CD4-positive, alpha-beta T cell treated with Interleukin-6 for 4 hours (primary cell): ENCODE measurements at regions not wholly inside any gene's neighbourhood (a gene's known extent, or its start where the extent isn't known, plus 50 kb on each side); places are given as distances from the start of the nearest gene placed in this dataset.

Experiments
- DNase-seq: peaks from one replicate; pipeline ENCODE4 v3.0.0-alpha.2; 2020; ENCODE audit warnings: mixed read lengths

GRCh38 chrX:39150621-39151020, 349.4 kb downstream of the MID1IP1 start:
- DNase-seq = no peak

DNA sequence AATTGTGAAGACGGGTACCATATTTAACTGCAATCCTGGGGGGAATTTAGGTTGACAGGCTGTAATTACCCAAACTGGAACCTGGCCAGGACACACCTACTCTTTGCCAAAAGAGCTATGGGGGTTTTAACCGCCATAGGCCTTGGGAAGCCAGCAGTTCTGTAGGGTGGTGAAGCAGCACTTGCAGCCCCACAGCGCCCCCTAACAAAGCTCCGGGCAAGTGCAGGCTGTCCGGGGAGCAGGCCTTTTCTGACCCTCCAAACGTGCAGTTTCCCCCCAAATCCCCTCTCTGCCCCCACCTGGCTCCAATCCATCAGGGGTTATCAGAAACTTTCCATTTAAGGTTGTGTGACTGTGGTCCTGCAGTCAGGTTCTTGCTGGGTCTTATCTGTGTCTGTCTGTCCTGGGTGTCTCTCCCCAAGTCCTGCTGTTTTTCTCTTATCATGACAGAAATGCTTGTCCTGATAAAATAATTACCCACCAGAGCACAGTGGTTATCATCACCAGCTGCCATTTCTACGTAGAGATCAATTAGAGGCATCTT, 350.9 kb downstream of the MID1IP1 start:
- DNase-seq = peak; percentile 23

DNA sequence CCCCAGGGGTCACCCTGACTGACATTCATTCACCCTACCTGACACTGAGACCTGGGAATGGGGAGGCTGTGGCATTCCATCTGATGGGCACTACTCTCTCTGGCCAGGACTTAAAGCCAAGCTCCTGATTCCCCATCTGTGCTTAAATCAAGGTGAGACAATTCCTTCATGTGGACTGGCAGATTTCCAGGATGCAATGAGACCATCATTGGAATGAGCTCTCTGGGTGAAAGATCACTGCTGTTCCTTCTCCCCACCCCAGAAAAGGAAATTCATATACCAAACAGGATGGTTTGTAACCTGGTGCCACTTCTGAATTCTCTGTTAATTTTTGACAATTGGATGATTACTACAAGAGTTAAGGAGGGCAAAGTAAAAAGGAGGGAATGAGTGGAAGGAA, 354.8 kb downstream of the MID1IP1 start:
- no peak for DNase-seq

- DNase-seq = no peak
Measured at GRCh38 chrX:39157006-39157405, 355.7 kb downstream of the MID1IP1 start.

- no peak for DNase-seq
Measured at GRCh38 chrX:39157796-39158195, 356.5 kb downstream of the MID1IP1 start.

GRCh38 chrX:39158801-39159657, 357.8 kb downstream of the MID1IP1 start:
- DNase-seq = no peak

DNA sequence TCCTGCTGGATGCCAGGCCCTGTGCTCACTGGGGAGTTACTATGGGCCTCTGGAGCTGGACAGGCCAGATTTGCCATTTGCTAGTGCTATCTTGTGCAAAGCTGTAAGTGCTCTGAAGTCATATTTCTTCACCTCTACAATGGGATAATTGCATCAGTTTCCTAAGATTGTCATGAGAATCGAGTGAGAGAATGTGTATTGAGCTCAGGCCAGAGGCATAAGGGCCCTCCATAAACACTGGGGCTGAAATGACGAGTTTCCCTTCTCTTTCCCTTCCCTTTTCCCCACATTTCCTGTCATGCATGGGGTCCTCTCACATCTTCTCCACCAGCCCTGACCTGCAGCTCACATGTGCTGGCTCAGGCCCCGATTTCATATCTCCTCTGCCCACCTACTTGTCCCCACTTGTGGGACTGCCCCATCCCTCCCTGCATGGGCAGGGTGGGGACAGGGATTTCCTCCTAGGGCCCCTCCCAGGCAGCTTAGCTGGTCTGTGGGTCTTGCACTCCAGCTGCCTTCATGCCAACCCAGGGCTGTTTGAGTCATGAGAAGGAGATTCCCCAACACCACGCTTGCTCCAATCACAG, 358.8 kb downstream of the MID1IP1 start:
- no peak for DNase-seq

- DNase-seq = no peak
Measured at GRCh38 chrX:39161611-39162255, 360.5 kb downstream of the MID1IP1 start.

GRCh38 chrX:39162322-39162735, 361.1 kb downstream of the MID1IP1 start:
- DNase-seq = peak; percentile 60

GRCh38 chrX:39163581-39164126, 362.4 kb downstream of the MID1IP1 start:
- no peak for DNase-seq

DNA sequence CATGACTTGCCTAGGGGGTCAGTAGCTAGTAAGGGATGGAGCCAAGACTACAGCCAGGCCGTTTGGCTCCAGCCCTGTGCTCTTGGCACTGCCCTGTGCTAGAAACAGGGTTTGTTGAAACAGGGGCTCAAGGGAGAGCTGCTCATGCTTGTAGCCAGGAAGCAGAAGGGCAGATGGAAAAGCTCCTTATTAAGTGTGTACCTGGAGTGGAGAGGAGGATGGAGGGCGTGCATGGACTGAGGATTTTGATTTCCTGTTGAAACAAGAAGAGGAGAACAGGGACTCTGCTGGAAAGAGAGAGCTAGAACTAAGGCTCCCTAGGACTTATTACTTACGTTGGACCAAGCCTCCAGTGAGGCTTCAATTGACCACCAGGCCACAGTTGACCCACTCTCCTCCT, 363.0 kb downstream of the MID1IP1 start:
- no peak for DNase-seq

DNA sequence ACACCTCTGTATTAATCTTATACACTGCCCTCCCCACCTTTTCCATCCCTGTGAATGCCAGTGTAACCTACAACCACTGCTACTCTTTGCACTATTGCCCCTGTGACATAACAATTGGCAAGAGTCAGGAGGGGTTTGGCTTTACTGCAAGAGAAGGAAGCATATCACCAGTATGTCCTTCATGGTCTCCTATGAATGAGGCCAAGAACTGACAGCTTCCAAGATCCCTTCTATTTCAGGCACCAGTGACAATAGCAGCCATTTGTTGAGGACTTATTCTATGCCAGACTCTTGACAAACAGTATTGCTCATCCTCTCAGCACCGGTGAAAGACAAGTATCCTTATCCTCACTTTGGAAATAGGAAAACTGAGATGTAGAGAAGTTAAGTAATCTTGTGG, 363.9 kb downstream of the MID1IP1 start:
- DNase-seq = no peak

GRCh38 chrX:39165773-39166172, 364.5 kb downstream of the MID1IP1 start:
- no peak for DNase-seq

GRCh38 chrX:39167791-39168190, 366.5 kb downstream of the MID1IP1 start:
- DNase-seq = no peak

DNA sequence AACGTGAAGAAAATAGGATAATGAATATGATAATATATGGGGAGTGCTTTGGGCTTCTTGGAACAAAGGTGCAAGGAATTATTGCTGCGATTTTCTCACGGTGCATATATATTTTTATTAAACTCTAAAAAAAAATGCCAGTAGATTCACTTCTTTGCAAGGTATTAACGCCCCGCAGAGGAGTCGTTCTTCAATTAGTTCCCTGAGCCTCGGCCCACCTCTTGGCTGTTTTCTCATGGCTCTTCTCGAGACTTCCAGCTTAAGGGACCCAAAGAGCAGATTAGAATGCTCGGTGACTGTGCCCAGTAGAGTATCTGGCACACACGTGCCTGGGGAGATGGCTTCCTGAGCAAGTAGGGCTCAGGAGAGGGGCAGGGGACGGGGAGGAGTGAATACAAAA, 367.4 kb downstream of the MID1IP1 start:
- no peak for DNase-seq

DNA sequence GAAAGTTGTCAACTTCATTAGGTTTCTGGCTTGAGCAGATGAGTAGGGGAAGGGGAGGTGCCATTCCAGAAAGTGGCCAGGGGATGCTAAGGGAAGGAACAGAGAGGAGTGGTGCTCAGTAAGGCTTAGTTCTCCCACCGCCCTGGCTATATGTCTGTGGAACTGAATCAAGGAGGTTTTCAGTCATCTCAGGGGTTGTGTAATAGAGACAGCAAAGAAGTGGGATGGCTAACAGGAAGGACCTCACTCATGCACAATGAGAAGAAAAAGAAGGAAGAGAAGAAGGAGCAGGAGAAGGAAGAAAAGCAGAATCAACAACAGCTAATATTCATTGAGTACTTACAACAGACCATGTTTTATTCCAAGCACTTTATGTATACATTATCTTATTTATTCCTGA, 368.7 kb downstream of the MID1IP1 start:
- no peak for DNase-seq

DNA sequence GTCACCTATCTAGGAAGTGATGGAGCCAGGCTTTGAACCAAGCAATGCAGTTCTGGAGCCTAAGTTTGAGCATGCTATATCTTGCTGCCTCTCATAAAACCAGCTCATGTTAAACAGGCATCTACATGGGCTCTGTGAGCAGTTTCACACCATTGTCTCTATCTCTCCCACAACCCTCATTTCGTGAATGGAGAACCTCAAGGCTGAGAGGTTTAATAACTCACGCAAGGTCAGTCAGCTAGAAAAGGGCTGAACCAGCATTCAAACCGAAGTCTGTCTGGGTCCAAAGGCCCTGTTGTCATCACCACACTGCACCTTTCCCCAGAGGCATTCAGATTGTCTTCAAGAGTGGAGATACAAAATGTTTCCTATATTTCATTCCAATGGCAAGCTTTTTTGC, 369.2 kb downstream of the MID1IP1 start:
- DNase-seq = no peak

- DNase-seq = no peak
Measured at GRCh38 chrX:39171686-39172085, 370.4 kb downstream of the MID1IP1 start.

- no peak for DNase-seq
Measured at GRCh38 chrX:39174241-39174771, 373.0 kb downstream of the MID1IP1 start.

GRCh38 chrX:39174772-39175417, 373.6 kb downstream of the MID1IP1 start:
- peak; percentile 53 for DNase-seq

- DNase-seq = no peak
Measured at GRCh38 chrX:39175418-39176057, 374.3 kb downstream of the MID1IP1 start.

DNA sequence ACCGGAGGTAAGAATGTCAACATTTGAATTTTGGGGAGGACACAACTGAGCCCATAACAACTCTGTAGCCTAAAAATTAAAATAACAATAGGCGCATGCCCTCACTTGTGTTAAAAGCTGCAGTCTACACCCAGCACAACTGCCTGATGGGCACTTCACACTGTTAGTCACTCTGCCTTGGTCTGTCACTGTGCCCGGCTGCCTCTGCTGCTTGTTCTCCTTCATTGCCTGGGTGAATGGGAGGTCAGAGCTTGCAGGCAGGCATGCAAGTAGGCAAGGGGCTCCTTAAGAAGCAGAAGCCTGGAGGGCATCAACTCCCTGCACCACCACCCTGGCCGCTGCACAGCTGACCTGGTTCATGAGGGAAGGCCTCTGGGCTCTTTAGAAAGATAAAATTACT, 374.8 kb downstream of the MID1IP1 start:
- no peak for DNase-seq
